Fibroblast of peridontal ligament (primary cell): ENCODE measurements at regions not wholly inside any gene's neighbourhood (a gene's known extent, or its start where the extent isn't known, plus 50 kb on each side); places are given as distances from the start of the nearest gene placed in this dataset.

Experiments used
- DNase-seq: peaks from one replicate; pipeline ENCODE4 v3.0.0-alpha.2; 2010; ENCODE audit errors: extremely low read depth

GRCh38 chr4:155268821-155269220, 60.4 kb downstream of the NPY2R start:
- no peak for DNase-seq

GRCh38 chr4:155270671-155271070, 62.2 kb downstream of the NPY2R start:
- DNase-seq = no peak

- DNase-seq = peak; percentile 1
Measured at GRCh38 chr4:155271557-155271956, 63.1 kb downstream of the NPY2R start.

GRCh38 chr4:155288999-155289398, 80.6 kb downstream of the NPY2R start:
- DNase-seq = no peak
